NCI-H345 (cell line): ENCODE measurements at regions not wholly inside any gene's neighbourhood (a gene's known extent, or its start where the extent isn't known, plus 50 kb on each side); places are given as distances from the start of the nearest gene placed in this dataset.

Experiments
- DNase-seq: peaks from one replicate; lab custom pipeline; 2025; lab: John Stamatoyannopoulos, UW

GRCh38 chr3:35849496-35849895 is 210.2 kb downstream of the ARPP21 start:
- no peak for DNase-seq

- no peak for DNase-seq
These were observed 210.6 kb downstream of the ARPP21 start for GRCh38 chr3:35849963-35850362.

- DNase-seq, result no peak
These were observed 217.7 kb downstream of the ARPP21 start for GRCh38 chr3:35857004-35857403.

GRCh38 chr3:35862057-35862456 is 222.7 kb downstream of the ARPP21 start:
- no peak for DNase-seq

- DNase-seq, result no peak
These were observed 225.5 kb downstream of the ARPP21 start for GRCh38 chr3:35864871-35865270.

GRCh38 chr3:35867791-35868190 is 228.5 kb downstream of the ARPP21 start:
- no peak for DNase-seq

GRCh38 chr3:35871009-35871408 is 231.7 kb downstream of the ARPP21 start:
- no peak for DNase-seq

- no peak for DNase-seq
These were observed 244.6 kb downstream of the ARPP21 start for GRCh38 chr3:35883929-35884328.

- no peak for DNase-seq
These were observed 255.4 kb downstream of the ARPP21 start for GRCh38 chr3:35894735-35895134.

- no peak for DNase-seq
These were observed 259.9 kb downstream of the ARPP21 start for GRCh38 chr3:35899245-35899644.

GRCh38 chr3:35900079-35900478 is 260.8 kb downstream of the ARPP21 start:
- DNase-seq, result peak; percentile 22

GRCh38 chr3:35908366-35909232 is 269.3 kb downstream of the ARPP21 start:
- peak; percentile 75 for DNase-seq

GRCh38 chr3:35919160-35919559 is 279.8 kb downstream of the ARPP21 start:
- no peak for DNase-seq

GRCh38 chr3:35921718-35922117 is 282.4 kb downstream of the ARPP21 start:
- no peak for DNase-seq

GRCh38 chr3:35924070-35924469 is 284.7 kb downstream of the ARPP21 start:
- peak; percentile 7 for DNase-seq

- no peak for DNase-seq
These were observed 288.1 kb downstream of the ARPP21 start for GRCh38 chr3:35927441-35927840.

- no peak for DNase-seq
These were observed 289.8 kb downstream of the ARPP21 start for GRCh38 chr3:35929158-35929557.

GRCh38 chr3:35931867-35932266 is 292.5 kb downstream of the ARPP21 start:
- DNase-seq, result no peak

GRCh38 chr3:35932995-35933394 is 293.7 kb downstream of the ARPP21 start:
- DNase-seq, result no peak

GRCh38 chr3:35936571-35936970 is 297.2 kb downstream of the ARPP21 start:
- no peak for DNase-seq

GRCh38 chr3:35944926-35945710 is 305.8 kb downstream of the ARPP21 start:
- no peak for DNase-seq

- DNase-seq, result peak; percentile 46
These were observed 307.0 kb downstream of the ARPP21 start for GRCh38 chr3:35946121-35946853.
